ENCODE measurements at regions not wholly inside any gene's neighbourhood (a gene's known extent, or its start where the extent isn't known, plus 50 kb on each side); places are given as distances from the start of the nearest gene placed in this dataset.

GRCh38 chr5:85052826-85053225, 668.1 kb upstream of the EDIL3 start:
- TF ChIP-seq, protein P1, sequence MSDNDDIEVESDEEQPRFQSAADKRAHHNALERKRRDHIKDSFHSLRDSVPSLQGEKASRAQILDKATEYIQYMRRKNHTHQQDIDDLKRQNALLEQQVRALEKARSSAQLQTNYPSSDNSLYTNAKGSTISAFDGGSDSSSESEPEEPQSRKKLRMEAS (IDR thresholded peaks at IDR 0.05; ENCODE audit: low read depth, low read length) = no peak
- TF ChIP-seq CTCF (IDR thresholded peaks at IDR 0.05; ENCODE audit: low read depth, low read length) (no peak), POLR2A (IDR thresholded peaks at IDR 0.05; ENCODE audit: extremely low read depth, insufficient read length) (no peak)

Measured in NB4 (cell line).